CD14-positive monocyte (primary cell): ENCODE measurements at regions not wholly inside any gene's neighbourhood (a gene's known extent, or its start where the extent isn't known, plus 50 kb on each side); places are given as distances from the start of the nearest gene placed in this dataset.

Source experiments
- DNase-seq, 3 donors: peaks; one replicate each; pipeline ENCODE4 v3.0.0-alpha.2; 2011 to 2022
- H2AFZ ChIP-seq: 2 replicates; pipeline ENCODE4 v1.6.0; 2012; ENCODE audit warnings: mild to moderate bottlenecking, low read depth, low read length, inconsistent platforms; ENCODE audit not compliant: insufficient read depth, poor library complexity, severe bottlenecking
- H3K27ac ChIP-seq, 2 donors: 1 replicate in 1 of 2; 2 replicates in 1 of 2; pipeline ENCODE4 v1.5.1; 2012 to 2013; ENCODE audit warnings: low read length in 2 of 2, control low read depth in 1 of 2, inconsistent platforms in 1 of 2, low read depth in 1 of 2, mild to moderate bottlenecking in 1 of 2
- H3K27me3 ChIP-seq, 2 donors: one replicate each; pipeline versions ENCODE4 v1.6.0 to v1.6.1; 2011 to 2013; ENCODE audit warnings: low read length in 2 of 2; ENCODE audit not compliant: control insufficient read depth in 2 of 2, insufficient read depth in 2 of 2
- H3K36me3 ChIP-seq, 2 donors: replicated peaks in 1 of 2; 1 replicate in 1 of 2; 2 replicates in 1 of 2; pipeline versions ENCODE4 v1.5.1 to v1.6.1; 2012 to 2013; ENCODE audit warnings: low read length in 2 of 2, control low read depth in 1 of 2, inconsistent platforms in 1 of 2, mild to moderate bottlenecking in 1 of 2; ENCODE audit not compliant: insufficient read depth in 2 of 2, control insufficient read depth in 1 of 2
- H3K4me1 ChIP-seq, 2 donors: 1 replicate in 1 of 2; 2 replicates in 1 of 2; pipeline versions ENCODE4 v1.5.1 to v1.6.1; 2012 to 2013; ENCODE audit warnings: low read length in 2 of 2, control low read depth in 1 of 2, inconsistent platforms in 1 of 2, mild to moderate bottlenecking in 1 of 2, moderate library complexity in 1 of 2; ENCODE audit not compliant: insufficient read depth in 2 of 2, control insufficient read depth in 1 of 2
- H3K4me2 ChIP-seq: replicated peaks from 2 replicates; pipeline ENCODE3; 2012; ENCODE audit warnings: low read length, moderate library complexity, mild to moderate bottlenecking; ENCODE audit not compliant: poor library complexity, severe bottlenecking; ENCODE audit errors: extremely low read depth
- H3K4me3 ChIP-seq, 3 experiments: fragments of 200-600 bp in 1 of 3; sonication (generic) in 1 of 3; replicated peaks in 1 of 3; 1 replicate in 2 of 3; 2 replicates in 1 of 3; pipeline ENCODE4 v1.5.1; 2011 to 2013; ENCODE audit warnings: low read length in 3 of 3, mild to moderate bottlenecking in 3 of 3, control low read depth in 2 of 3, low read depth in 2 of 3, inconsistent platforms in 1 of 3, moderate library complexity in 1 of 3
- H3K79me2 ChIP-seq: 2 replicates; pipeline ENCODE4 v1.6.0; 2012; ENCODE audit warnings: mild to moderate bottlenecking, control low read depth, inconsistent platforms, low read length, moderate library complexity; ENCODE audit not compliant: insufficient read depth
- H3K9ac ChIP-seq: 2 replicates; pipeline ENCODE4 v1.6.0; 2017; ENCODE audit warnings: low read length, mild to moderate bottlenecking; ENCODE audit not compliant: insufficient read depth, poor library complexity, severe bottlenecking
- H3K9me3 ChIP-seq, 2 donors: replicated peaks in 1 of 2; 1 replicate in 1 of 2; 2 replicates in 1 of 2; pipeline versions ENCODE4 v1.5.1 to v1.6.1; 2012 to 2013; ENCODE audit warnings: low read length in 2 of 2, control low read depth in 1 of 2; ENCODE audit not compliant: control insufficient read depth in 1 of 2, insufficient read depth in 1 of 2
- H4K20me1 ChIP-seq: 2 replicates; pipeline ENCODE4 v1.6.0; 2012; ENCODE audit warnings: mild to moderate bottlenecking, low read length, control low read depth, moderate library complexity; ENCODE audit not compliant: insufficient read depth
- H3K27ac Mint-ChIP-seq, 7 donors: one replicate each; pipeline ENCODE4 v1.8.0; 2020; ENCODE audit warnings: mild to moderate bottlenecking in 7 of 7, mixed read lengths in 7 of 7, moderate library complexity in 6 of 7, inconsistent platforms in 2 of 7
- H3K27me3 Mint-ChIP-seq, 3 donors: one replicate each; pipeline ENCODE4 v1.8.0; 2021 to 2022; ENCODE audit warnings: low read depth in 3 of 3, mild to moderate bottlenecking in 3 of 3, mixed read lengths in 3 of 3, moderate library complexity in 3 of 3, inconsistent platforms in 1 of 3
- H3K36me3 Mint-ChIP-seq, 2 donors: one replicate each; pipeline ENCODE4 v1.8.0; 2020; ENCODE audit warnings: mixed read lengths in 2 of 2, inconsistent platforms in 1 of 2, mild to moderate bottlenecking in 1 of 2
- H3K4me1 Mint-ChIP-seq: one replicate; pipeline ENCODE4 v1.8.0; 2020; ENCODE audit warnings: mild to moderate bottlenecking, mixed read lengths
- H3K4me3 Mint-ChIP-seq, 2 donors: one replicate each; pipeline ENCODE4 v1.8.0; 2020; ENCODE audit warnings: mild to moderate bottlenecking in 2 of 2, mixed read lengths in 2 of 2, moderate library complexity in 1 of 2
- H3K9me3 Mint-ChIP-seq, 7 donors: one replicate each; pipeline ENCODE4 v1.8.0; 2020 to 2022; ENCODE audit warnings: mixed read lengths in 7 of 7, mild to moderate bottlenecking in 6 of 7, moderate library complexity in 6 of 7, inconsistent platforms in 2 of 7
- WGBS: methylation state at CpG from one replicate; pipeline ENCODE4 v1.1.5; 2013; ENCODE audit warnings: missing lambda C conversion rate; ENCODE audit not compliant: insufficient coverage; 5-methylcytosine and 5-hydroxymethylcytosine counted together
- intact Hi-C, 2 donors: fragments of 100-400 bp; cut with micrococcal nuclease; formaldehyde crosslinking; loops; one replicate each; pipeline versions ENCODE4 v1.15.0 to v1.15.1; 2023
- TF ChIP-seq, protein P1 (sequence below): fragments of 200-600 bp; IDR thresholded peaks from one replicate; pipeline ENCODE4 v1.8.0; 2022; ENCODE audit warnings: antibody characterized with exemption, mild to moderate bottlenecking

DNA sequence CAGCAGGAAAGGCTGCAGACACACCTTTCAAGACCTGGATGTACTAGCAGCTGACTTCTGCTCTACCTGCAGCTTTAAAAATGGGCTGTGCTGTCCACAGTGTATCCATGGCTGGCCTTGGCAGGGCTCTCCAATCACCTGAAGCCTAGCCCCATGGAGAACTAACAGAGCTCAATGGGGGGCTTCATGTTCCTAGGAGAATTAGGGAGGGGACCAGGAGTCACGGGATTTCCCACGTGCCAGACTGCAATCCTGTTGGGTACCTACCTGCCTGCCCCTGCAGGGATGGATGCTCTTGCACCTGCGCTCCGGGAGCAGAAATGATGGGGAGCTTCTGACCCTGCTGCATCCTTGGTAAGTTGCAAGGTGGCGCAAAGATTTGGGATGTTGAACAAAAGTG is 462.1 kb downstream of the ICE1 start:
- no peak overlapping the region for H3K27ac Mint-ChIP-seq
- Histone ChIP-seq H3K79me2 (no peaks in the 10 kb centered on the region), H3K4me2 (no peak overlapping the region), H3K27me3 (no peaks in the 10 kb centered on the region), H3K36me3 (no peaks in the 10 kb centered on the region), H3K4me1 (no peaks in the 10 kb centered on the region), H3K9me3 (no peaks in the 10 kb centered on the region), H3K27ac (no peak overlapping the region), H3K9ac (no peak overlapping the region), H2AFZ (no peak overlapping the region), H4K20me1 (no peaks in the 10 kb centered on the region), H3K4me3 (no peak overlapping the region)
- TF ChIP-seq, protein P1, sequence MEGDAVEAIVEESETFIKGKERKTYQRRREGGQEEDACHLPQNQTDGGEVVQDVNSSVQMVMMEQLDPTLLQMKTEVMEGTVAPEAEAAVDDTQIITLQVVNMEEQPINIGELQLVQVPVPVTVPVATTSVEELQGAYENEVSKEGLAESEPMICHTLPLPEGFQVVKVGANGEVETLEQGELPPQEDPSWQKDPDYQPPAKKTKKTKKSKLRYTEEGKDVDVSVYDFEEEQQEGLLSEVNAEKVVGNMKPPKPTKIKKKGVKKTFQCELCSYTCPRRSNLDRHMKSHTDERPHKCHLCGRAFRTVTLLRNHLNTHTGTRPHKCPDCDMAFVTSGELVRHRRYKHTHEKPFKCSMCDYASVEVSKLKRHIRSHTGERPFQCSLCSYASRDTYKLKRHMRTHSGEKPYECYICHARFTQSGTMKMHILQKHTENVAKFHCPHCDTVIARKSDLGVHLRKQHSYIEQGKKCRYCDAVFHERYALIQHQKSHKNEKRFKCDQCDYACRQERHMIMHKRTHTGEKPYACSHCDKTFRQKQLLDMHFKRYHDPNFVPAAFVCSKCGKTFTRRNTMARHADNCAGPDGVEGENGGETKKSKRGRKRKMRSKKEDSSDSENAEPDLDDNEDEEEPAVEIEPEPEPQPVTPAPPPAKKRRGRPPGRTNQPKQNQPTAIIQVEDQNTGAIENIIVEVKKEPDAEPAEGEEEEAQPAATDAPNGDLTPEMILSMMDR: no peak
- WGBS: 81% methylated on average over 5 of the region's 5 CpGs
- no peak for DNase-seq
- intact Hi-C loops: no loop called here
- peaks cover 3 to 10% (median 6%) of the 10 kb centered on the region in 3 donors for H3K27me3 Mint-ChIP-seq
- no peak overlapping the region for H3K4me3 Mint-ChIP-seq
- no peaks in the 10 kb centered on the region for H3K36me3 Mint-ChIP-seq
- H3K4me1 Mint-ChIP-seq: no peaks in the 10 kb centered on the region
- peaks cover 0 to 3% (median 0%) of the 10 kb centered on the region in 7 donors for H3K9me3 Mint-ChIP-seq

DNA sequence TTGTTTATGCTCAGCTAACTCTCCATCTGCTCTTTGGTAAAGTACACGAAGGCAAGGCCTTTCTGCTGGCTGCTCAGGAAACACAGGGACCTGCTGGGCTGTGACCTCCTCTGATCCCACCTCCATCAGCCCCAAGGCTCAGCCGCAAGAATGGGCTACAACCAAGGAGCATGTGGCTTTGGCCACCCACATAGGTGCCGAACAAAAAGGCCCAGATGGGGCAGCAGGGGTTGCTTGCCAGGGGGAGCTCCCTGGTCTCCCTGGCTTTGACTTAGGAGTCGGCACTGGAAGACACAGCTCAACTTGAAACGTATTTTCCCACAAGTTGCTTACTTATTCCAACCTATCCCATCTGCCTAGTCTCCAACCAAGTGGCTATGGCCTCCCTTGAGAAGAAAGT is 461.1 kb downstream of the ICE1 start:
- H3K4me3 Mint-ChIP-seq: no peak overlapping the region
- H3K4me1 Mint-ChIP-seq: no peaks in the 10 kb centered on the region
- H3K4me3 ChIP-seq: no peak overlapping the region
- no peak for DNase-seq
- H3K27ac Mint-ChIP-seq: no peak overlapping the region
- H3K9ac ChIP-seq: no peak overlapping the region
- no peaks in the 10 kb centered on the region for H3K27me3 ChIP-seq
- H2AFZ ChIP-seq: no peak overlapping the region
- H4K20me1 ChIP-seq: no peaks in the 10 kb centered on the region
- H3K27me3 Mint-ChIP-seq: peaks cover 3 to 10% (median 6%) of the 10 kb centered on the region in 3 donors
- TF ChIP-seq, protein P1: no peak
- no peaks in the 10 kb centered on the region for H3K36me3 ChIP-seq
- H3K79me2 ChIP-seq: no peaks in the 10 kb centered on the region
- no peaks in the 10 kb centered on the region for H3K4me1 ChIP-seq
- H3K9me3 Mint-ChIP-seq: peaks cover 0 to 3% (median 0%) of the 10 kb centered on the region in 7 donors
- 75% methylated on average over 3 of the region's 5 CpGs for WGBS
- H3K4me2 ChIP-seq: no peak overlapping the region
- H3K36me3 Mint-ChIP-seq: no peaks in the 10 kb centered on the region
- intact Hi-C loops: no loop called here
- no peaks in the 10 kb centered on the region for H3K9me3 ChIP-seq
- no peak overlapping the region for H3K27ac ChIP-seq
